ENCODE measurements at regions not wholly inside any gene's neighbourhood (a gene's known extent, or its start where the extent isn't known, plus 50 kb on each side); places are given as distances from the start of the nearest gene placed in this dataset.

DNA sequence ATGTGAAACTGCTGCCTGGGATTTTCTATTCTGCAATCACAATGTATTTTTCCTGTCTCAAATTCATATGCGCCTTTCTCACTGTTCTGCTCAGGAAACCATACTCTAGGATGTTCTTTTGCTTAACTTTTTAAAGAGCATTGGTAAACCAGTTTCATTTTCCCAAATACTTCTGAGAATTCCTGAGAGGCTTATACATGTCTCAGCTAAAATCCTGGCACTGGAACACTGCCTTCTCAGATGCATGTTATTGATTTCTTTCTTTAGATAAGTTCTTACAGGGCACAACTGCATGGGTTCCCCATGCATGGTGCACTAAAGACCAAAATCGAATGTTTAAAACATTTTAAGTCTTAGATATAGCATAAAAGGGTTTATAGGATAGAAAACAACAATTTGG is 178.3 kb upstream of the PLSCR5 start:
- TF ChIP-seq EZH2 (IDR thresholded peaks at IDR 0.05; ENCODE audit: insufficient read depth, poor library complexity, severe bottlenecking) (no peak), EZH2phosphoT487 (IDR thresholded peaks at IDR 0.05; ENCODE audit: insufficient read depth, low read depth) (no peak)
